Bone marrow (tissue), 2 donors: ENCODE measurements at regions not wholly inside any gene's neighbourhood (a gene's known extent, or its start where the extent isn't known, plus 50 kb on each side); places are given as distances from the start of the nearest gene placed in this dataset.

ENCODE experiments used
- DNase-seq, 2 donors: peaks; one replicate each; lab custom pipeline; 2025; lab: John Stamatoyannopoulos, UW

- DNase-seq: no peak
Observed at GRCh38 chr10:124146483-124146882, 53.1 kb upstream of the CHST15 start.

DNA sequence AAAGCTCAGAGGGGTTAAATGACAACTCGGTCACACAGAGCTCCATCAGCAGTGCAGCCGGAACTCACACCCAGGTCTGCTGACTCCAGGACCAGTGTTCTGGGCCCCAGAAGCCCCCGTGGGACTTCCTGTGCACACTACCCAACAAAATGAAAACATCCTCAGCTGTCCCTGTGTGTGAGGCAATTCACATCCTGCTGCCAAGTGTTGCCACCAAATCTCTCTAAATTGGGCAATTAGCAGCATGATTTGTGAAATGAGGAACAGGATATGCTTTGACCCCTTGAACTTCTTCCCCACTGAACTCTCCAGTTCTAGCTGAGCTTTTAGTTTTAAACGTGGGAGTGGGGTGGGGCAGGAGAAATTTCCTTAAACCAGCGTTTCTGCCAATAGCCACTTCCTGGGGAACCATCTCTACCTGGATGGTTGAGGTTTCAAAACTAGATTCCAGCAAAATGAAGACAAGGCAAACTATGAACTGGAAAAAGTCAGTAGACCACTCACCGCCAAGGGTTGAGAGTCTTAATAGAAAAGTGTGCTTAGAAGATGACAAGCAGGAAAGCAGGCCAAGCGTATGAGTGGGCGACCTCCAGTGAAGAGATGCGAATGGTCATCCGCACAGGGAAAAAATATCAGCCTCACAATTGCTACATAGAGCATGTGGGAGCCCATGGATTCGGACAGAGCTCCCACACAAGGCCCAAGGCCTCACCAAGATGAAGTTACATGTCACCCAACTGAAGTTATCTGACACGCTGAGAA is 51.9 kb upstream of the CHST15 start:
- DNase-seq: peak; percentile 29 to 79

GRCh38 chr10:124144536-124144935 is 51.1 kb upstream of the CHST15 start:
- DNase-seq: no peak

DNA sequence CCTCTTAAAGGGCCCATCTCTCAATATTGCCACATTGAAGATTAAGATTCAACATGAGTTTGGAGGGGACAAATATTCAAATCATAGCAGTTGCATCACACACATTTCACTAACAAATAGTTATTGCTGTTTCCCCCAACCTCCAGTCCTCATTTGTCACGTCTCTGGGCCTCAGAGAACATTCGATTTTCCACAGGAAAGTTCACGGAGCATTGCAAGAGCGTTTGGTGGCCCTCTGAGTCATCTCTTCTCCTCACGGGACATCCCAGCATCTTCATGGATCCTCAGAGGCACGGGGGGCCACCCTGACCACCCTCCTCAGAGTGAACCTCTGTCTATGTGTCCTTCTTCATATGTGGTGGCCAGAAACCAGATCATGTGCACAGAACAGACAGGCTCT is 50.3 kb upstream of the CHST15 start:
- DNase-seq: no peak
